GM10248 (cell line): ENCODE measurements at regions not wholly inside any gene's neighbourhood (a gene's known extent, or its start where the extent isn't known, plus 50 kb on each side); places are given as distances from the start of the nearest gene placed in this dataset.

Experiments used
- CTCF ChIA-PET: fragments of 300-600 bp; sonication (Branson Sonifier 250); formaldehyde crosslinking; extraction: SDS; loops from one replicate; lab custom pipeline; 2021; ENCODE audit warnings: antibody characterized with exemption; lab: Yijun Ruan, JAX
- POLR2A ChIA-PET: fragments of 350-650 bp; sonication (Branson Sonifier 250); formaldehyde crosslinking; extraction: SDS; loops from one replicate; lab custom pipeline; 2020; ENCODE audit warnings: antibody characterized with exemption; lab: Yijun Ruan, JAX
- DNase-seq: peaks from one replicate; pipeline ENCODE4 v3.0.0; 2012; ENCODE audit errors: extremely low spot score
- TF ChIP-seq, protein P1 (sequence below): IDR thresholded peaks from 2 replicates; pipeline ENCODE4 v1.5.1; 2012; ENCODE audit warnings: mild to moderate bottlenecking, low read depth; ENCODE audit errors: extremely low read depth, missing control alignments, control extremely low read depth

- ChIA-PET POLR2A (no interaction called here), CTCF (interaction anchor here (1.0 kb wide), 1 partner anchor 20 kb away, joined by 3 read pairs; no protein-coding TSS in a partner anchor)
- TF ChIP-seq, protein P1, sequence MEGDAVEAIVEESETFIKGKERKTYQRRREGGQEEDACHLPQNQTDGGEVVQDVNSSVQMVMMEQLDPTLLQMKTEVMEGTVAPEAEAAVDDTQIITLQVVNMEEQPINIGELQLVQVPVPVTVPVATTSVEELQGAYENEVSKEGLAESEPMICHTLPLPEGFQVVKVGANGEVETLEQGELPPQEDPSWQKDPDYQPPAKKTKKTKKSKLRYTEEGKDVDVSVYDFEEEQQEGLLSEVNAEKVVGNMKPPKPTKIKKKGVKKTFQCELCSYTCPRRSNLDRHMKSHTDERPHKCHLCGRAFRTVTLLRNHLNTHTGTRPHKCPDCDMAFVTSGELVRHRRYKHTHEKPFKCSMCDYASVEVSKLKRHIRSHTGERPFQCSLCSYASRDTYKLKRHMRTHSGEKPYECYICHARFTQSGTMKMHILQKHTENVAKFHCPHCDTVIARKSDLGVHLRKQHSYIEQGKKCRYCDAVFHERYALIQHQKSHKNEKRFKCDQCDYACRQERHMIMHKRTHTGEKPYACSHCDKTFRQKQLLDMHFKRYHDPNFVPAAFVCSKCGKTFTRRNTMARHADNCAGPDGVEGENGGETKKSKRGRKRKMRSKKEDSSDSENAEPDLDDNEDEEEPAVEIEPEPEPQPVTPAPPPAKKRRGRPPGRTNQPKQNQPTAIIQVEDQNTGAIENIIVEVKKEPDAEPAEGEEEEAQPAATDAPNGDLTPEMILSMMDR: no peak
- no peak for DNase-seq
Observed at GRCh38 chrX:14291666-14292500, 237.5 kb upstream of the GLRA2 start.

GRCh38 chrX:14290335-14290734 lies 239.0 kb upstream of the GLRA2 start:
- DNase-seq: no peak
- TF ChIP-seq, protein P1: no peak
- CTCF ChIA-PET: no interaction called here
- POLR2A ChIA-PET: no interaction called here

GRCh38 chrX:14274691-14275090 lies 245.0 kb upstream of the GEMIN8 start:
- TF ChIP-seq, protein P1: no peak
- ChIA-PET CTCF (no interaction called here), POLR2A (no interaction called here)
- DNase-seq: no peak

- ChIA-PET POLR2A (no interaction called here), CTCF (interaction anchor here (1.1 kb wide), 1 partner anchor 26 kb away, joined by 4 read pairs; no protein-coding TSS in a partner anchor)
- TF ChIP-seq, protein P1: no peak
- DNase-seq: no peak
Observed at GRCh38 chrX:14267216-14267615, 237.5 kb upstream of the GEMIN8 start.

GRCh38 chrX:14266705-14267104 lies 237.0 kb upstream of the GEMIN8 start:
- DNase-seq: no peak
- CTCF ChIA-PET: no interaction called here
- TF ChIP-seq, protein P1: no peak
- POLR2A ChIA-PET: no interaction called here

DNA sequence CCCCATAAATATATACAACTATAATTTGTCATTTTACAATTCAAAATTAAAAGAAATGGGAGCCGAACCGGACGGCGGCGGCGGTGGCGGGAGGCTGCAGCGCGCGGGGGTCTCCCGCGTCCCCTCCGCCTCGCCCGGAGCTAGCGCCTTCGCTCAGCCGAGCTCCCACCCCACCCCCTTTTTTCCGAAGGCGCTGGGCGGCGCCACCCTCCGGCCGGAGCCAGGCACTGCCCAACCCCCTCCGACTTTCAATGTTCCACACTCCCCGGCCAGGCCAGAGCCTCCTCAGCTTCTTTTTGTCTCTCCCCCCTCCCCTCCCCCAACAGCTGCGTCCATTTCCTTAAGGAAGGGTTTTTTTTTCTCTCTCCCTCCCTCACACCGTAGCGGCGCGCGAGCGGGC lies 214.1 kb upstream of the GEMIN8 start:
- no peak for DNase-seq
- CTCF ChIA-PET: no interaction called here
- POLR2A ChIA-PET: no interaction called here
- TF ChIP-seq, protein P1: no peak

- POLR2A ChIA-PET: no interaction called here
- DNase-seq: no peak
- CTCF ChIA-PET: no interaction called here
- TF ChIP-seq, protein P1: no peak
Observed at GRCh38 chrX:14235004-14235403, 205.3 kb upstream of the GEMIN8 start.
